ENCODE measurements at regions not wholly inside any gene's neighbourhood (a gene's known extent, or its start where the extent isn't known, plus 50 kb on each side); places are given as distances from the start of the nearest gene placed in this dataset.

GRCh38 chr7:108716783-108717182, 147.1 kb downstream of the DNAJB9 start:
- H3K27me3 ChIP-seq, result no peaks in the 10 kb centered on the region
- DNase-seq, result no peak
- H3K36me3 ChIP-seq (replicated peaks in 1 of 2; ENCODE audit: insufficient read depth in 1 of 2, low read depth in 2 of 2), result no peaks in the 10 kb centered on the region
- ATAC-seq, result no peak
- no peaks in the 10 kb centered on the region for H3K4me1 ChIP-seq
- intact Hi-C loops (cut with DNase I), result no loop called here
- 60 to 74% methylated on average over 1 of the region's 1 CpG for WGBS, 2 donors
- no peak for TF ChIP-seq POLR2A (IDR thresholded peaks at IDR 0.05)
- TF ChIP-seq, protein P1, sequence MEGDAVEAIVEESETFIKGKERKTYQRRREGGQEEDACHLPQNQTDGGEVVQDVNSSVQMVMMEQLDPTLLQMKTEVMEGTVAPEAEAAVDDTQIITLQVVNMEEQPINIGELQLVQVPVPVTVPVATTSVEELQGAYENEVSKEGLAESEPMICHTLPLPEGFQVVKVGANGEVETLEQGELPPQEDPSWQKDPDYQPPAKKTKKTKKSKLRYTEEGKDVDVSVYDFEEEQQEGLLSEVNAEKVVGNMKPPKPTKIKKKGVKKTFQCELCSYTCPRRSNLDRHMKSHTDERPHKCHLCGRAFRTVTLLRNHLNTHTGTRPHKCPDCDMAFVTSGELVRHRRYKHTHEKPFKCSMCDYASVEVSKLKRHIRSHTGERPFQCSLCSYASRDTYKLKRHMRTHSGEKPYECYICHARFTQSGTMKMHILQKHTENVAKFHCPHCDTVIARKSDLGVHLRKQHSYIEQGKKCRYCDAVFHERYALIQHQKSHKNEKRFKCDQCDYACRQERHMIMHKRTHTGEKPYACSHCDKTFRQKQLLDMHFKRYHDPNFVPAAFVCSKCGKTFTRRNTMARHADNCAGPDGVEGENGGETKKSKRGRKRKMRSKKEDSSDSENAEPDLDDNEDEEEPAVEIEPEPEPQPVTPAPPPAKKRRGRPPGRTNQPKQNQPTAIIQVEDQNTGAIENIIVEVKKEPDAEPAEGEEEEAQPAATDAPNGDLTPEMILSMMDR (IDR thresholded peaks at IDR 0.05), result no peak
- H3K27ac ChIP-seq, result no peak overlapping the region
- H3K9me3 ChIP-seq, result no peaks in the 10 kb centered on the region
- H3K4me3 ChIP-seq, result no peak overlapping the region

GRCh38 chr7:108717781-108718180, 148.1 kb downstream of the DNAJB9 start:
- ATAC-seq (no peak), DNase-seq (no peak)
- Histone ChIP-seq H3K4me1 (no peaks in the 10 kb centered on the region), H3K27me3 (no peaks in the 10 kb centered on the region), H3K4me3 (no peak overlapping the region), H3K27ac (no peak overlapping the region), H3K36me3 (replicated peaks in 1 of 2; ENCODE audit: insufficient read depth in 1 of 2, low read depth in 2 of 2) (no peaks in the 10 kb centered on the region), H3K9me3 (no peaks in the 10 kb centered on the region)
- TF ChIP-seq, protein P1 (IDR thresholded peaks at IDR 0.05), result no peak
- TF ChIP-seq POLR2A (IDR thresholded peaks at IDR 0.05), result no peak
- intact Hi-C loops (cut with DNase I), result no loop called here

GRCh38 chr7:108719631-108720030, 150.0 kb downstream of the DNAJB9 start:
- DNase-seq, result no peak
- TF ChIP-seq, protein P1 (IDR thresholded peaks at IDR 0.05), result no peak
- TF ChIP-seq POLR2A (IDR thresholded peaks at IDR 0.05), result no peak
- no peaks in the 10 kb centered on the region for H3K27me3 ChIP-seq
- no peaks in the 10 kb centered on the region for H3K36me3 ChIP-seq (replicated peaks in 1 of 2; ENCODE audit: insufficient read depth in 1 of 2, low read depth in 2 of 2)
- H3K27ac ChIP-seq, result no peak overlapping the region
- no peaks in the 10 kb centered on the region for H3K4me1 ChIP-seq
- ATAC-seq, result no peak
- no peaks in the 10 kb centered on the region for H3K9me3 ChIP-seq
- intact Hi-C loops (cut with DNase I), result no loop called here
- no peak overlapping the region for H3K4me3 ChIP-seq

DNA sequence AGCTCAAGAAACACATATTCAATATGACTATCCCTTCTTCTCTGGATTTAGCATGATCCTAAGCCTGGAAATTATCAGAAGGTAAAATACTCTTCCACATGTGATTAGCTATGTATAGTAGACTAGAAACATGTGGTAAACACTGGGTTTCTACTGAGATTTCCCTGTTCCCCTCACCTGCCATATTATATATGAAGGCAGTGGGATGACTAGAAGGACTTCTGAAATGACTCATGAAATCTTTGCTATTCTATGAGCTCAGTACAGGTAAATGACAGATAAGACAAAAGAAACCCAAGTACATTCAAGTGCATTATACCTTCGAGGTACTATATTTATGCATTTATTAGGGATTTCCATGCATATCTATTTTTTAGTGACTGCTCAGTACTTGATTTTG, 152.9 kb downstream of the DNAJB9 start:
- intact Hi-C loops (cut with DNase I), result no loop called here
- Histone ChIP-seq H3K9me3 (no peaks in the 10 kb centered on the region), H3K27ac (no peak overlapping the region), H3K4me1 (no peaks in the 10 kb centered on the region), H3K4me3 (no peak overlapping the region), H3K36me3 (replicated peaks in 1 of 2; ENCODE audit: insufficient read depth in 1 of 2, low read depth in 2 of 2) (no peaks in the 10 kb centered on the region), H3K27me3 (no peaks in the 10 kb centered on the region)
- no peak for TF ChIP-seq POLR2A (IDR thresholded peaks at IDR 0.05)
- TF ChIP-seq, protein P1 (IDR thresholded peaks at IDR 0.05), result no peak
- DNase-seq (no peak), ATAC-seq (no peak)
- WGBS, 2 donors, result 67 to 71% methylated on average over 1 of the region's 1 CpG

DNA sequence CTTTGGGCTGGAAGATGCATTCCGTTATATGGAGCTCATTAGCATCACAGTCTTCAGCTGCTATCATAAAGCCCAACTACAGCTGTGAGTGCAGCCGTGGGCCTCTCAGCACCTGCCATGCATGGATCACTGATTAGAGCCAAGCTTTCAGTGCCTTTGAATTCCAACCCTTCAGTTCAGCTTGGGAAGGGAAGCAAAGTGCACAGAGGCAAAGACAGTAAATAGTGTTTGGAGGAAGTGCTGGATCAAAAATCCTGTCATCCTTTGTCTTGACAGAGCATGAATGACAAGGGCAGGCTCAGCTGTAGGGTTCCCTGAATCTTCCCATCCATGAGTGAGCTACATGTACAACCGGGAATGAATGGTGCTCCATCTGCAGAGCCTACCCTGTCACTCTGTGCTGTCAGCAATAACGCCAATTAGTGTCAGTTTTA, 153.7 kb downstream of the DNAJB9 start:
- no peaks in the 10 kb centered on the region for H3K27me3 ChIP-seq
- no peak overlapping the region for H3K27ac ChIP-seq
- no peaks in the 10 kb centered on the region for H3K36me3 ChIP-seq (replicated peaks in 1 of 2; ENCODE audit: insufficient read depth in 1 of 2, low read depth in 2 of 2)
- DNase-seq (no peak), ATAC-seq (no peak)
- no peaks in the 10 kb centered on the region for H3K9me3 ChIP-seq
- intact Hi-C loops (cut with DNase I), result no loop called here
- no peak overlapping the region for H3K4me3 ChIP-seq
- 53 to 68% methylated on average over 4 of the region's 4 CpGs for WGBS, 2 donors
- TF ChIP-seq, protein P1 (IDR thresholded peaks at IDR 0.05), result no peak
- TF ChIP-seq POLR2A (IDR thresholded peaks at IDR 0.05), result no peak
- no peaks in the 10 kb centered on the region for H3K4me1 ChIP-seq

All from body of pancreas (tissue), 4 donors.